H1 (cell line): ENCODE measurements at regions not wholly inside any gene's neighbourhood (a gene's known extent, or its start where the extent isn't known, plus 50 kb on each side); places are given as distances from the start of the nearest gene placed in this dataset.

Source experiments
- CHD7 ChIP-seq: fragments of 300-600 bp; sonication (generic); IDR thresholded peaks from 2 replicates; pipeline ENCODE4 v1.7.1; 2012; ENCODE audit warnings: low read length, moderate library complexity, mild to moderate bottlenecking, inconsistent platforms; ENCODE audit not compliant: insufficient replicate concordance
- EZH2 ChIP-seq: fragments of 200-600 bp; sonication (generic); IDR thresholded peaks from 2 replicates; pipeline ENCODE4 v1.7.1; 2012; ENCODE audit warnings: low read depth, mild to moderate bottlenecking, moderate library complexity, low read length, inconsistent platforms; ENCODE audit not compliant: severe bottlenecking
- JUND ChIP-seq: IDR thresholded peaks from 2 replicates; pipeline ENCODE4 v1.6.1; 2011; ENCODE audit warnings: mild to moderate bottlenecking, improper control_type of control experiment, low read length
- TEAD4 ChIP-seq: IDR thresholded peaks from 2 replicates; pipeline ENCODE4 v1.6.1; 2012; ENCODE audit warnings: low read depth, low read length, inconsistent platforms, mixed read lengths

GRCh38 chr9:110058304-110058953, 149.5 kb downstream of the C9orf152 start (continued):
- TF ChIP-seq CHD7, result no peak
- TF ChIP-seq JUND, result no peak
- TF ChIP-seq TEAD4, result 0 out of 2 replicates have a peak, but pooled peaks have one; percentile 37
- TF ChIP-seq EZH2, result no peak
